ENCODE measurements at regions not wholly inside any gene's neighbourhood (a gene's known extent, or its start where the extent isn't known, plus 50 kb on each side); places are given as distances from the start of the nearest gene placed in this dataset.

DNA sequence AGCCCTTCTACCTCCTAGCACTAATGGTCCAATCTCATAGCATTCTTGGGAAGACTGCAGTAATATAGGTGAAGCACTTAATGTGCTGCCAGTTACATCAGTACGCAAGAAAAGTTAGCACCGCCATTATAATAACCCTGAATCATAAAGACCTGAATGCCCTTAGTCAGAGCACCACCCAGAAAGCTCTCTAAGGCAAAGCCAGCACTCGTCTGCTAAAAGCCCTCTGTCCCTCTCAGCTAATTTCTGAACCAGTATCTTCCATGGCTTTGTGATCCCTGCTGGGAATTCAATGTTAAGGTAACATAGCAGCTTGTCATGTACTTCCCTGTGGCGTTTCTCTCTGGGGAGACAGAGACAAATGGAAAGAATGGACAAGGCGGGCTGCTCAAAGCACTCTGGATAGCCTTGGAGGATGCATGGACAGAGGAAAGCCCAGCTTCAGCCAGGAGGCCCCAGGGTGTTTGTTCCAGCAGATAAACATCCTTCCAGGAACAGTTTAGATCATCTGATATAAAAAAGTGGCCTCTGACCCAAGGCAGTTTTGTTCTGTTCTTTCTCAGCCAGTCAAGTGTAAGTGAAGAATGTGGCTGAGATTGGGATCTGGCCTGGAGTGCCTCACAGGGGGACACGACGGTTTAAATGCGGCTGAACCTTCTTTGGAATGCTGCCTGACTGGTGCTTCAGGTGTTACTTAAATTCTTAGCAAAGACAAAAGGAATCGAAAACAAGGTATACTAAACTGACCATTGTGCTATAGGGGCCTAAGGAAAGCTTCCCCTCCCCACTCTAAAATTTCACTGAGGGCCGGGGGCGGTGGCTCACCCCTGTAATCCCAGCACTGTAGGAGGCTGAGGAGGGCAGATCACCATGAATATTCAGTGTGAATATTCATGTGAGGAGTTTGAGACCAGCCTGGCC, 58.1 kb upstream of the VTCN1 start:
- H3K36me3 ChIP-seq (ENCODE audit: control insufficient read depth in 2 of 3, insufficient read depth in 3 of 3, low read length in 3 of 3) = no peaks in the 10 kb centered on the region
- H3K9ac ChIP-seq (ENCODE audit: low read length in 3 of 3) = no peak overlapping the region
- intact Hi-C loops (cut with DNase I) = no loop called here
- DNase-seq = peak in 3 of 5 donors; percentile 29 to 62 (median 49)
- no peaks in the 10 kb centered on the region for H3K27me3 ChIP-seq (ENCODE audit: control insufficient read depth, insufficient read depth, low read length)
- no peak for FAIRE-seq
- H3K4me3 ChIP-seq (ENCODE audit: low read length in 3 of 3) = no peak overlapping the region
- no peak for TF ChIP-seq CTCF (IDR thresholded peaks at IDR 0.05; ENCODE audit: borderline replicate concordance, extremely low read depth, insufficient read depth)
- H3K9me3 ChIP-seq (ENCODE audit: control insufficient read depth in 2 of 3, insufficient read depth in 1 of 3, low read length in 3 of 3) = no peaks in the 10 kb centered on the region
- peak overlapping the region in 1 of 2 donors; percentile 34 for H3K27ac ChIP-seq (ENCODE audit: low read depth in 2 of 2, low read length in 2 of 2)
- H3K4me1 ChIP-seq (ENCODE audit: control insufficient read depth in 2 of 3, insufficient read depth in 2 of 3, low read depth in 1 of 3, low read length in 3 of 3) = peaks cover 0 to 14% (median 2%) of the 10 kb centered on the region in 3 donors

DNA sequence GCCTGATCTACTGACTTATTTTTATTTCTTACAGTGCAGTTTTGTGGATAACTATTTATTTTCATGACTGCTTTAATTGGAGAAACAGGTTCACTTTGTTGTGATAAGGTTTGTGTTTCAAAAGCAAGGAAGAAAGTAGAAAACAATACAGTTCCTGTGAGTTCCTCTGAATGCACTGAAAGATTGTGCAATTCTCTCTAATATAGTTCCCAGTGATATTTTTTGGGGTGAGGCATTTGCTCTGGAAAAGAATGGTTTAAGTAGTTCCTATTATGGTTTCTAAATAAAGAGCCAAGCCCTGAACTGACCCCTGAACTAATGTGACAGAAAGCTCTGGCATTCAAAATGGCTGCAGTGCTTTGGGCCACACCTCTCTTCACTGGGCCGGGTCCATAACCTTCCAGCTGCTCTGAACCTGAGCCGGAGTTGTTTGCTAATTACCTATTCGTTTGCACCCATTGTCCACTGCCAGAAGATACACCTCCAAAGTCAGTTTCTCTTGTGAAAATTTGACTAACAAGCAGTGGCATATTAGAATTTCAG, 56.6 kb upstream of the VTCN1 start:
- no peak for TF ChIP-seq CTCF (IDR thresholded peaks at IDR 0.05; ENCODE audit: borderline replicate concordance, extremely low read depth, insufficient read depth)
- intact Hi-C loops (cut with DNase I) = no loop called here
- H3K36me3 ChIP-seq (ENCODE audit: control insufficient read depth in 2 of 3, insufficient read depth in 3 of 3, low read length in 3 of 3) = no peaks in the 10 kb centered on the region
- no peak overlapping the region for H3K27ac ChIP-seq (ENCODE audit: low read depth in 2 of 2, low read length in 2 of 2)
- no peak for DNase-seq
- H3K4me1 ChIP-seq (ENCODE audit: control insufficient read depth in 2 of 3, insufficient read depth in 2 of 3, low read depth in 1 of 3, low read length in 3 of 3) = peaks cover 0 to 14% (median 2%) of the 10 kb centered on the region in 3 donors
- no peaks in the 10 kb centered on the region for H3K9me3 ChIP-seq (ENCODE audit: control insufficient read depth in 2 of 3, insufficient read depth in 1 of 3, low read length in 3 of 3)
- H3K4me3 ChIP-seq (ENCODE audit: low read length in 3 of 3) = no peak overlapping the region
- no peaks in the 10 kb centered on the region for H3K27me3 ChIP-seq (ENCODE audit: control insufficient read depth, insufficient read depth, low read length)
- FAIRE-seq = no peak
- H3K9ac ChIP-seq (ENCODE audit: low read length in 3 of 3) = no peak overlapping the region

DNA sequence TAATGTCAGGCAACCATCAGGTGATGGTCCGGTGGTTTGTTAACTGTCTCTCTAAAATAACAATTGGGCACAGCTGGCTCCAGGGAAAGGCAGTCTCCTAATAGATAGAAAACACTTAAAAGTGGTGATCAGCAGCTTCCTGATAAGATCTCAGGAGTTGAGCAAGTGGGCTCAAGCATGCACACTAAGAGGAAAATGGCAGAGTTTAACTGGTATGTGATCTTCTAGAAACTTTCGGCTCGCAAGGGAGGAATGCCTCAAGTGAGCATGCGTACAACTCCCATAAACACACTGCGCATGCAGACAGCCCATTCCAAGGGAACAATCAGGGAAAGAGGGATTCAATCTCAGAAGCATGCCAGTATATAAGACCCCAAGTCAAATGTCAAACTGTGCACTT, 52.2 kb upstream of the VTCN1 start:
- H3K4me3 ChIP-seq (ENCODE audit: low read length in 3 of 3) = no peak overlapping the region
- H3K9ac ChIP-seq (ENCODE audit: low read length in 3 of 3) = no peak overlapping the region
- H3K36me3 ChIP-seq (ENCODE audit: control insufficient read depth in 2 of 3, insufficient read depth in 3 of 3, low read length in 3 of 3) = no peaks in the 10 kb centered on the region
- H3K9me3 ChIP-seq (ENCODE audit: control insufficient read depth in 2 of 3, insufficient read depth in 1 of 3, low read length in 3 of 3) = no peaks in the 10 kb centered on the region
- no peaks in the 10 kb centered on the region for H3K4me1 ChIP-seq (ENCODE audit: control insufficient read depth in 2 of 3, insufficient read depth in 2 of 3, low read depth in 1 of 3, low read length in 3 of 3)
- intact Hi-C loops (cut with DNase I) = no loop called here
- no peak overlapping the region for H3K27ac ChIP-seq (ENCODE audit: low read depth in 2 of 2, low read length in 2 of 2)
- no peak for FAIRE-seq
- TF ChIP-seq CTCF (IDR thresholded peaks at IDR 0.05; ENCODE audit: borderline replicate concordance, extremely low read depth, insufficient read depth) = no peak
- H3K27me3 ChIP-seq (ENCODE audit: control insufficient read depth, insufficient read depth, low read length) = no peaks in the 10 kb centered on the region
- DNase-seq = no peak
